GM23338 (cell line): ENCODE measurements at regions not wholly inside any gene's neighbourhood (a gene's known extent, or its start where the extent isn't known, plus 50 kb on each side); places are given as distances from the start of the nearest gene placed in this dataset.

Experiments used
- ATAC-seq: fragments of 200-7000 bp; cut with Tn5 transposase; 3 replicates; pipeline ENCODE4 v1.9.1; 2020
- DNase-seq: peaks from one replicate; pipeline ENCODE4 v3.0.0-alpha.2; 2015; ENCODE audit warnings: low spot score
- H2AFZ ChIP-seq: fragments of 200-600 bp; sonication (generic); 2 replicates; pipeline ENCODE4 v1.8.0; 2016; ENCODE audit warnings: antibody characterized with exemption, mild to moderate bottlenecking, moderate library complexity
- H3F3A ChIP-seq: fragments of 200-600 bp; sonication (generic); replicated peaks from 2 replicates; pipeline ENCODE4 v1.8.0; 2017; ENCODE audit warnings: antibody characterized with exemption, mixed run types, low read depth
- H3K27ac ChIP-seq: fragments of 200-600 bp; sonication (generic); 2 replicates; pipeline ENCODE4 v1.6.1; 2016; ENCODE audit warnings: low read depth
- H3K27me3 ChIP-seq: fragments of 200-600 bp; sonication (generic); 2 replicates; pipeline ENCODE4 v1.8.0; 2016; ENCODE audit warnings: mild to moderate bottlenecking, mixed run types, moderate library complexity; ENCODE audit not compliant: insufficient read depth
- H3K36me3 ChIP-seq: fragments of 200-600 bp; sonication (generic); 2 replicates; pipeline ENCODE4 v1.8.0; 2016; ENCODE audit warnings: mild to moderate bottlenecking; ENCODE audit not compliant: insufficient read depth
- H3K4me1 ChIP-seq: fragments of 200-600 bp; sonication (generic); 2 replicates; pipeline ENCODE4 v1.8.0; 2016; ENCODE audit warnings: mild to moderate bottlenecking, moderate library complexity; ENCODE audit not compliant: insufficient read depth
- H3K4me2 ChIP-seq: fragments of 200-600 bp; sonication (generic); 2 replicates; pipeline ENCODE4 v1.7.1; 2017; ENCODE audit warnings: mixed run types
- H3K4me3 ChIP-seq: fragments of 200-600 bp; sonication (generic); 2 replicates; pipeline ENCODE4 v1.6.1; 2016; ENCODE audit warnings: mixed run types
- H3K79me2 ChIP-seq: fragments of 200-600 bp; sonication (generic); replicated peaks from 2 replicates; pipeline ENCODE4 v1.8.0; 2017; ENCODE audit warnings: mild to moderate bottlenecking; ENCODE audit not compliant: insufficient read depth
- H3K9me2 ChIP-seq: fragments of 200-600 bp; sonication (generic); 2 replicates; pipeline ENCODE4 v1.8.0; 2017; ENCODE audit not compliant: insufficient read depth
- H4K20me1 ChIP-seq: fragments of 200-600 bp; sonication (generic); replicated peaks from 2 replicates; pipeline ENCODE4 v1.8.0; 2017; ENCODE audit warnings: mild to moderate bottlenecking; ENCODE audit not compliant: insufficient read depth
- H3K27ac Mint-ChIP-seq: 2 replicates; pipeline ENCODE4 v1.8.0; 2020; ENCODE audit warnings: inconsistent platforms, mild to moderate bottlenecking, moderate library complexity, mixed read lengths
- H3K27me3 Mint-ChIP-seq: 3 replicates; pipeline ENCODE4 v1.8.0; 2022; ENCODE audit warnings: low read depth, mild to moderate bottlenecking, moderate library complexity, mixed read lengths, inconsistent platforms; ENCODE audit not compliant: insufficient read depth, poor library complexity
- H3K36me3 Mint-ChIP-seq: 3 replicates; pipeline ENCODE4 v1.8.0; 2021; ENCODE audit warnings: low read depth, mild to moderate bottlenecking, inconsistent platforms, moderate library complexity, mixed read lengths
- H3K4me1 Mint-ChIP-seq: 3 replicates; pipeline ENCODE4 v1.8.0; 2020; ENCODE audit warnings: mild to moderate bottlenecking, inconsistent platforms, mixed read lengths
- H3K4me3 Mint-ChIP-seq: 3 replicates; pipeline ENCODE4 v1.8.0; 2021; ENCODE audit warnings: moderate library complexity, mild to moderate bottlenecking, inconsistent platforms, mixed read lengths
- H3K9me3 Mint-ChIP-seq: 3 replicates; pipeline ENCODE4 v1.8.0; 2020; ENCODE audit warnings: moderate library complexity, mild to moderate bottlenecking, inconsistent platforms, mixed read lengths
- CTCF ChIP-seq, 2 experiments: fragments of 200-600 bp in 1 of 2; sonication (generic) in 1 of 2; conservative IDR thresholded peaks; 2 replicates each; pipeline versions ENCODE4 v1.5.1 to v1.6.1; 2016 to 2017; ENCODE audit warnings: antibody characterized with exemption in 2 of 2, low read depth in 2 of 2, mild to moderate bottlenecking in 2 of 2, moderate library complexity in 1 of 2
- ETS1 ChIP-seq: IDR thresholded peaks from 2 replicates; pipeline ENCODE4 v1.6.1; 2016; ENCODE audit warnings: antibody characterized with exemption
- JUNB ChIP-seq: IDR thresholded peaks from one replicate; pipeline ENCODE4 v1.6.1; 2016; ENCODE audit warnings: antibody characterized with exemption; ENCODE audit not compliant: unreplicated experiment
- NANOG ChIP-seq: IDR thresholded peaks from 2 replicates; pipeline ENCODE4 v1.6.1; 2016; ENCODE audit warnings: antibody characterized with exemption, borderline replicate concordance
- ZNF114 ChIP-seq: fragments of 250-450 bp; sonication (Bioruptor Pico); IDR thresholded peaks from 2 replicates; pipeline ENCODE4 v1.5.0; 2020; ENCODE audit warnings: mild to moderate bottlenecking, moderate library complexity

GRCh38 chr5:14988223-14988622 is 116.6 kb upstream of the ANKH start (continued):
- TF ChIP-seq CTCF (conservative IDR thresholded peaks at IDR 0.05; ENCODE audit: low read depth in 2 of 2) (no peak), ZNF114 (CRISPR knock-in tag) (no peak), JUNB (no peak)

GRCh38 chr5:14986413-14986812 is 114.8 kb upstream of the ANKH start:
- no peak for ATAC-seq
- no peak for DNase-seq
- no peaks in the 10 kb centered on the region for H3K36me3 Mint-ChIP-seq

DNA sequence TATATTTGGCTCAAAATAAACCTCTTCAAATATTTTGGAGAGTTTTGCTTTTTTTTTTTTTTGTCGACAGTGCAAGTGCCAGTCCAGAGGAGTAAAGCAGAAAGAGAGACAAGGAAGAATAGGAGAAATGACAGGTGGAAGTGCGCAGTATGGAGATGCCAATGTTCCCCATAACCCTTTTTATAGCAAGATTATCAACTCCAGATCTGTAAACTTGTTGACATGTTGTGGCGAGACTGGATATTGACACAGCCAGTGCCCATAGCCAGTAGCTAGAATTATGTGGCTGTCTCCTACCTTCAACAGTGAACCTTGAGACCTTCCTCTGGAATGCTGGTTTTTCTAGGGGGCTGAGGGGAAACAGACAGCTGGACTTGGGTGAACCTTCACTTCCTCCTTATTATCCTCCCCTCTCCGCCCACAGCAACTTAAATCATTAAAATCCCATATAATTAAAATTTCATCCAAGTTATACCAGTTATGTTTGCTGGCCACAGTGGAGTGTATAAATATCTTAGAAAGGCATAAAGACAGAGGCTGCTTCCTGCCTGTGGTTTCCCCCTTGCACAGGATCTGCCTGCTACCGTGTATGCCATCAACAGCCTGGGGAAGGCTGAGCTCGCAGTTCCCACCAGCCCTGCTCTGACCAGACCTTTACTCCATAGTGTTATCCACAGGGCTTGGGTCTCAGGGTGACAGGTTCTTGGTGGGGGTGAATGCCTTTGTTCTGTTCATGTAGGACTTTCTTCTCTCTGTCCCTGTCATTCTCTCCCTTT is 112.3 kb upstream of the ANKH start:
- no peaks in the 10 kb centered on the region for H3K4me1 ChIP-seq
- H3K36me3 Mint-ChIP-seq = peaks cover 4% of the 10 kb centered on the region; the same call in 1 of the 3 replicates
- peaks cover 5% of the 10 kb centered on the region; the same call in 2 of the 3 replicates for H3K9me3 Mint-ChIP-seq
- no peaks in the 10 kb centered on the region for H3K79me2 ChIP-seq
- H3K9me2 ChIP-seq = peaks cover 6% of the 10 kb centered on the region
- H3K4me2 ChIP-seq = no peak overlapping the region
- peaks cover 1% of the 10 kb centered on the region for H3K27me3 Mint-ChIP-seq
- H3K27me3 ChIP-seq = no peaks in the 10 kb centered on the region
- H3K36me3 ChIP-seq = no peaks in the 10 kb centered on the region
- TF ChIP-seq NANOG = no peak
- no peaks in the 10 kb centered on the region for H3F3A ChIP-seq
- ATAC-seq (no peak), DNase-seq (no peak)
- H3K4me3 ChIP-seq = no peak overlapping the region
- no peaks in the 10 kb centered on the region for H3K4me1 Mint-ChIP-seq
- H3K27ac ChIP-seq = no peak overlapping the region
- H4K20me1 ChIP-seq = no peaks in the 10 kb centered on the region
- H3K4me3 Mint-ChIP-seq = no peak overlapping the region
- H2AFZ ChIP-seq = no peak overlapping the region
- no peak overlapping the region for H3K27ac Mint-ChIP-seq

More at GRCh38 chr5:14986413-14986812, 114.8 kb upstream of the ANKH start:
- Mint-ChIP-seq H3K27ac (no peak overlapping the region), H3K4me1 (no peaks in the 10 kb centered on the region), H3K27me3 (peaks cover 4% of the 10 kb centered on the region), H3K4me3 (no peak overlapping the region), H3K9me3 (no peaks in the 10 kb centered on the region)
- no peaks in the 10 kb centered on the region for H3F3A ChIP-seq
- no peaks in the 10 kb centered on the region for H3K79me2 ChIP-seq
- H3K36me3 ChIP-seq = no peaks in the 10 kb centered on the region
- no peaks in the 10 kb centered on the region for H3K4me1 ChIP-seq
- TF ChIP-seq ETS1 = no peak
- no peak overlapping the region for H3K4me3 ChIP-seq
- no peaks in the 10 kb centered on the region for H3K27me3 ChIP-seq
- H3K4me2 ChIP-seq = no peak overlapping the region
- H4K20me1 ChIP-seq = no peaks in the 10 kb centered on the region
- H3K27ac ChIP-seq = no peak overlapping the region
- H2AFZ ChIP-seq = no peak overlapping the region
- peaks cover 3% of the 10 kb centered on the region; the same call in 1 of the 2 replicates for H3K9me2 ChIP-seq
